Dedifferentiated amniotic fluid mesenchymal stem cell (primary cell): ENCODE measurements at regions not wholly inside any gene's neighbourhood (a gene's known extent, or its start where the extent isn't known, plus 50 kb on each side); places are given as distances from the start of the nearest gene placed in this dataset.
"Not testable (repeated sequence)": the region's sequence is repeated elsewhere in the genome, so short reads cannot be mapped to it uniquely, and the experiment has no call there.

ENCODE experiments used
- DNase-seq: peaks from one replicate; pipeline ENCODE4 v3.0.0-alpha.2; 2016; ENCODE audit errors: extremely low spot score

DNA sequence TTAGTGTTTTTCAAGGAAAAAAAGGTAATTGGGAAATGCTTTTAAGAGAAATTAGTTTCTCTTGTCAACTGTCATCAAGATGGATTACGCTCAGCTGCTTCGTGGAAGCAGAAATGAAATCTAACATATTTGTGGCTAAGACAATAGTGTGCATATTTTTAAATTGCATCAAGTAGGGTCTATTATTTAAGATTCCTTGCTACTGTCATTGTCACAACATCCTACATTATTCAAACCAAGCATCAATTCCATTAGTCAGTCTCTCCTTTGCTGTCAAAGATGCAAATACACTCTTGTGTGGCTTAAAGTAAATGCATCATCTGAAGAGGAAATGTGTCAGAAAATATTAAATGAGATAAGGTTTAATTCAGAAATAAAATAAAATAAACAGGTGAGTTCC is 1277.6 kb upstream of the SEL1L start:
- no peak for DNase-seq

DNA sequence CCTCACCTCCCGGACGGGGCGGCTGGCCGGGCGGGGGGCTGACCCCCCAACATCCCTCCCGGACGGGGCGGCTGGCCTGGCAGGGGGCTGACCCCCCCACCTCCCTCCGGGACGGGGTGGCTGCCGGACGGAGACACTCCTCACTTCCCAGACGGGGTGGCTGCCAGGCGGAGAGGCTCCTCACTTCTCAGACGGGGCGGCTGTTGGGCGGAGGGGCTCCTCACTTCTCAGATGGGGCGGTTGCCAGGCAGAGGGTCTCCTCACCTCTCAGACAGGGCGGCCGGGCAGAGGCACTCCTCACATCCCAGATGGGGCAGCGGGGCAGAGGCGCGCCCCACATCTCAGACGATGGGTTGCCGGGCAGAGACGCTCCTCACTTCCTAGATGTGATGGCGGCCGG is 1280.7 kb upstream of the SEL1L start:
- not testable (repeated sequence) for DNase-seq

DNA sequence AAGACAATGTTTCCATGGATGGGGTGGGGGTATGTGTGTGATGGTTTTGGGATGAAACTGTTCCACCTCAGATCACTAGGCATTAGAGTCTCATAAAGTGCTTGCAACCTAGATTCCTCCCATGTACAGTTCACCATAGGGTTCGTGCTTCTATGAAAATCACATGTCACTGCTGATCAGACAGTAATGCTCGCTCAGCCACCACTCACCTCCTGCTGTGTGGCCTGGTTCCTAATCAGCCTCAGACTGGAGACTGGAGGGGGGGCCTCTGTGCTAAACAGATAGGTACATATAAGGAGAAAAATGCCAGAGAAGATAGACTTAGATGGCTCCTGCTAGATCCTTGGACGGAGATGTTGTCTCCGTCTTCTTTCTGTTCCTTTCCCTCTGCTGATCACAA is 1296.9 kb upstream of the SEL1L start:
- DNase-seq, result no peak

DNA sequence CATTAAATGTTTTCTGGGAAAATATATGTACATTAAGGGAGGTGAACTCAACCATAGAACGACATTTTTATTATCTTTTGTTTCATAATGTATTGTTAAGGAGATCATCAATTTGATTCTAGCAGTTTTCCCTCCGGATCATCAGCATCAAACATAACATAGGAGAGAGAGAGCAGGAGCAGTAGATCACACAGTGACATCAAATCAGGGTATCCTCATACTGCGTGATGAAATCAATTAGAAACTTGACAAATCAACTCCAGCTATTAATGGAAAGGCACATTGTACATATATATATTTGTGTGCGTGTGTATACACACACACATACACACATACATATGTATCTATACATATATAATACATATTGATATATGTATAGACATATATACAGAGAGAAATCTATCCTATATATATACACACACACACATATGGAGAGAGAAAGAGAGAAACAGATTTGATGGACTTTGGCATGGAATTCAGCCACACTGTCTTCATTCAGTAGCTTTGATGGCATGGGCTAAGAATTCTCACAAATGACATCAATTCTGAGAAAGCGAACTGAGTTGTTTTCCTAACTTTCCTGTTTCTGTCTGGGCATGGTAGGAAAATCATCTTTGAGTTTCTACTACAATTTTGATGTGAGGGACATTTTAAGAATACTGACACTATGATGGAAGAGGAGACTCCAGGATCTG is 1302.8 kb upstream of the SEL1L start:
- no peak for DNase-seq

DNA sequence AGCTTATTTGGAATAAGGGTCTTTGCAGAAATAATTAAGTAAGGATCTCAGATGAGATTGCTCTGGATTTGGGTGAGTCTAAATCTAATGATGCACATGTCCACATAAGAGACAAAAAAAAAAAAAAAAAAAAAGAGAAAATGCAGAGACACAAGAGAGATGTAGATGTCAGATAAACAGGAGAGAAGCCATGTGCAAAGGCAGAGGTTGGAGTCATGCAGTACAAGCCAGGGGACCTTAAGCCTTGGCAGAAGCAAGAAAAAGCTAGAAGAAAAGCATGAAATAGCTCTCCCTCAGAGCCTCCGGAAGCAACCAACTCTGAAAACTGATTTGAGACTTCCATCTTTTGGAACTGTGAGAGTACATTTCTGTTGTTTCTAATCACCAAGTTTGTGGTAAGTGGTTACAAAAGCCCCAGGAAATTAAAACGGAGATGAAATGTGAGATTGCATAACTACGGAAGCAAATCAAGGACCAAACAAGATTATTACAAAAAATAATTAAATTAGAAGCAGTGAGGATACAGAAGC is 1304.0 kb upstream of the SEL1L start:
- DNase-seq, result no peak

DNA sequence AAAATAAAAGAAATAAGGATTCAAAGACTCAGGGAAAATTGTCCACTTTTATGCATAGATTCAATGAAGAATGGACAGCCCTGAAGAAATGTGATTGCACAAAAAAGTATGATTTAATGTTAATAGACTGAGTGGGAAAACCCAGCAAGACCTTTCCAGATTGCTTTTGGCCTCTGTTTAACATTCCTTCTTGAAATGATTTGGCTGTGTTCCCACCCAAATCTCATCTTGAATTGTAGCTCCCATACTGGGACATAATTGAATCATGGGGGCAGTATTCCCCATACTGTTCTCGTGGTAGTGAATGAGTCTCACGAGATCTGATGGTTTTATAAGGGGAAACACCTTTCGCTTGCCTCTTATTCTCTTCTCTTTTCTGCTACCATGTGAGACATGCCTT is 1316.9 kb upstream of the SEL1L start:
- DNase-seq, result no peak

DNA sequence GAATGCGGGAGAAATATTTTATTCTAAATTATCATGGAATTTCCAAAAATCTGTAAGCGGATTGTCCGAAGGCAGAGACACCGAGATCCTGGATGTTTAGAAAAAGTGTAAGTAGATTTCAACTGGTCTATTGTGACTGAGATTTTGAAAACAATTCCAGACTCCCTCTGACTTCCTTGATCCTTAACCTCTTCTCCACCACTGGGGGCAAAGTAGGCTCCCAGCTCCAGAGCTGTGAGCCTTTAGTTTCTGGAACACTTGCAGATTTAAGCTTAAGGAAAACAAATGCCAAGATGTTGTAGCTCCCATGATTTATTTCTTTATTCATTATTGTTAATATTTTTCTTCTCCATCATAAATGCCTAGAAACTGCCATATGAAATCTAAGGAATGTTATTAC is 1320.5 kb upstream of the SEL1L start:
- DNase-seq, result no peak

DNA sequence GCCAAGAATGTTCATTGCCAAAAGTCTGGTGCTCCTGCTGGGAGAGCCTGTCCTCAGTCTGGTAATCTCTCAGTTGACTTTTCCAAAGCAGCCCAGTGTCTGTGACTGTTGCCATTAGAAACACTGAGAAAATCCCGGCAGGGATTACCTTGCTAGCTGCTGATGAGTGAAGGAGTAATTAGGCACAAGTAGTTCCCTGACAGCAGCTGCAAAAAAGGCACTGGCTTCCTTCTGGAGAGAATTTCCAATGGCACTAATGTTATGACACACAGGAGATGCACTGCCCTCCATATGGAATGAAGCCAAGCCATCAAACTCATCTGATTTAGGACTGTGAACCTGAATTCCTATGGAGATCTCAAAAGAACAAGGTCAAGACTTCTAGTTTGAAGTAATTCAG is 1321.2 kb upstream of the SEL1L start:
- no peak for DNase-seq

DNA sequence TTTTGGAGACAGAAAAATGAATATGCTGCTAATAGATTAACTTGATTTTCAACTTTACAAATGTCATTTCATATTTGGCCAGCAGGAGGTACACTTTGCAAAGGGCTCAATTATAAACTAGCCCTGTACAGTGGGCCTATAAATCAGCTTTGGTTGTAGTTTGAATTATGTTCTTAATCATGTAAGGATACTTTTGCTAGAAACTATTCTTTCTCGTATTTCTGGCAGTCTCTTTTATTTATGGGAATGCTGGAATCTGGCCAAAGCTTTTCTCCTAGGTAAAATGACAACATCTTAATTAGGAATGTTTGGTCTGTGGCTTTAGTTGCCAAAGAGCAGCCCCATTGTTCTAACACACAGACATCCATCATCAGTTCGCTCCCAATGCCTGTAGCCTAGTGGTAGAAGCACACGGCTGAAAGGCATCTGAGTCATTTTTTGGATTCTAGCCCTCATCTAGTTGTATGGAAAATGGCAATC is 1322.3 kb upstream of the SEL1L start:
- no peak for DNase-seq

DNA sequence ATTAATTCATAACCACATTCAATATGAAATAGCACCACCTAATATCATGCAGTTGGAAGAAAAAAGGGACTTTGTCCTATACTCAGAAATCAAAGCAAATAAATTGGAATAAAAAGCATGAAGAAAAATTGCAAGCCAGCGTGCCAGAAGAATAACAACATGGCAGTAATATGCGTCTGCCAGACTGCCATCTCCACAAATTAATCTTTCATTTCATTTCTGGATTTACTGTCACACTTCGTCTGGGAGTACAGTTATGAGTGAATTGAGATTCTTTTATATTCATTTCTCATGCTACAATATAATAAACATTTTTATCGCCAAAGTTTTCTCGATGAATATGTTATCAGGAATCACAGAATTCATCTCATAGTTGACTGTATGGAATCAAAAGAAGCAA is 1327.7 kb upstream of the SEL1L start:
- DNase-seq, result no peak

DNA sequence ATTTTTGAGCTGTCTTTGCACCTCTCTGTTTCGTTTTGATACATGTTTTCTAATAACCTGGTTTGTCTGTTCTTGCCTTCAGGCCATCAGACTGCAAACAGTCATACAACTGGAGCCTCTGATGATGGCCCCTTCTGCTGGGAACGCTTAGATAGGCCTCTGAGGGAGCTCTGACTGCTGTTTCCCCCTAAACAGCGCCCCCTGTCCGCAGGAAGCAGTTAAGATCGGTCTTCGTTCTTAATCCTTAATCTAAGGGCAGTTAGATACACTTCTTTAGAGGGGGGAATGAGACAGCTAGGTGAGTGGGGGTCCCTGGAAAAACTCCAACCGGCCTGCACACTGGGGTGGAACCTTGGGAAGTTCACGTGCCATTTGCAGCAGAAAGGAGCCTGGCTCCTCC is 1338.8 kb upstream of the SEL1L start:
- no peak for DNase-seq

DNA sequence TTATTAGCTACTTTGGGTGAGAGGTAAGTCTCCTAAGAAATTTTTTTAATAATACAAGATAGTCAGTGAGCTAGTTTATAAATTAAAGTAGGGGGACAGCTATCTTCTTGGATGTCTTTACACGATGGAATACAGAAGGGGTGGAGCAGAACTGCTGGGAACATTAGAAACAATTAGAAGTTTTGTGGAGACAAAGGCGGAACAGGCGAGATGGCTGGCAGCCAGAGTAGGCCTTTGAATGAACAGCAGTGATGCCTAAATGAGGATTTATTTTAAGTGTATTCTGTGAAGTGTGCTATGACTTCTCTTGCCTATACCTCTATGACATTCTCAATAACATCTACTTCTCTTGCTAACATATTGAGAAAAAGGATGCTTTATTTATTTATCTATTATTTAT is 1345.3 kb upstream of the SEL1L start:
- no peak for DNase-seq

DNA sequence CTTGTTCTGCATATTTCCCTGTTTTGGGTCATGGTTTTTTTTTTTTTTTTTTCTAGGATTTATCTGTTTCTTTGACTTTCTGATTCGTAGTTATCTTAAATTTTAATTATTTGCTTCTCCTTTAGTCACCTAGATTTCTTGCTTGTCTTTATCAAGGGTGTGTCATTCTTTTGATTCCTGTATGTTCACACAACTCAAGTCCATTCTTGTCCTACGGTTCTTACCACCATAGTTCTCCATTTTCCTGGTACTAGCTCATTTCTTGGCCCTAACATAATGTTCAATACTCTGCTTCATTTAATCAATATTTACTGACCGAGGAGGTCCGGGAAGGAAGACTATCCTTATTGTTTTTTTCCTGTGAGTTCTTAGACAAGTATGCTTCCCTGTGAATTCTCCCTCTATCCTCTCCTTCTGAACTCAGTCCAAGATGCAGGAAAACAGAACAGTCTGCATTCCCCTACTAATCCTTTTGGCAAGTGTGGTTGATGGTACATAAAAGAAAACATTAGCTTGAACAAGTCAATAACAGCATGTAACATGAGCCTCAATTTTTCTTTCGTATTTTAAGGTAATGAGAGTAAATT is 1346.4 kb upstream of the SEL1L start:
- DNase-seq, result no peak

DNA sequence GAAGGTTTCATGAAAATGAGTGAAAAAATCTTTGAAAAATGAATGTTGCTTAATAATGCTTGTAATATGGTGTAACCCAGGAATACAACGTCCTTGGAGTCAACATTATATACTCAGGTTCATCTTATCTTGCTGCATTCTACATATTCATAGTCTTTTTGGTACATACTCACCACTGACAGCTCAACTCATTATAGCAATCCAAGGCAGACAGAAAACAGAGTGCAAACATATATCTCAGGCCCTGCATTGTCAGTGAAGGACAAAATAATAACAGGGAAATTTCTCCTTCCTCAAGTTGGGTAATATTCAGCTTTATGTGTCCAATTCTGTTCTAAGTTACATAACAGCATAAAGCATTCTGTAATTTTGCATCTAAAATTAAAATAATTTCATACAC is 1353.0 kb upstream of the SEL1L start:
- no peak for DNase-seq

DNA sequence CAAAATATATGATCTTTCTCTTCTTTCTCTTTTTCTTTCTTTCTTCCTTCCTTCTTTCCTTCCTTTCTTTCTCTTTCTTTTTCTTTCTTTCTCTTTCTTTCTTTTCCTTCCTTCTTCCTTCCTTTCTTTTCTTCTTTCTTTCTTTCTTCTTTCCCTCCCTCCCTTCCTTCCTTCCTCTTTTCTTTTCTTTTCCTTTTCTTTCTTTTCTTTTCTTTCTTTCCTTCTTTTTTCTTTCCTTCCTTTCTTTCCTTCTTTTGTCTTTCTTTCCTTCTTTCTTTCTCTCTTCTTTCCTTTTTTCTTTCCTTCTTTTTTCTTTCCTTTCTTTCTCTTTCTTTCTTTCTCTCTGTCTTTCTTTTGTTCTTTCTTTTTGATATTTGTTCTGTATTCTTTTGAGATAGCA is 1356.0 kb upstream of the SEL1L start:
- DNase-seq, result no peak

DNA sequence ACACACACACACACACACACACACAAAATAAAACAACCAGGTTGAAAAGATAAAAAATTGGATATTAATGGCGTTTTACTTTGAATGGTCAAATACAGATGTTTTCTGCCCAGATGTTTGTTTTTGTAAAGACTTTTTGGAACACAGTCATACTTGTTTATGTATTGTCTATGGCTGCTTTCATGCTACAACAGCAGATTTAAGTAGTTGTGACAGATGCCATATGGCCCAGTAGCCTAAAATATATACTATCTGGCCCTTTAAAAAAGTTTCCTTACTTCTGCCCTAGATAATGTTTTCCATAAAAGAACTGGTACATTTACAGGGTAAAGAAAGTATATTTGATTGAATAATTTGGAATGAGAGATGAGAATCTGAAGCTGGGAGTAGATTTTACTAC is 1362.8 kb upstream of the SEL1L start:
- no peak for DNase-seq

DNA sequence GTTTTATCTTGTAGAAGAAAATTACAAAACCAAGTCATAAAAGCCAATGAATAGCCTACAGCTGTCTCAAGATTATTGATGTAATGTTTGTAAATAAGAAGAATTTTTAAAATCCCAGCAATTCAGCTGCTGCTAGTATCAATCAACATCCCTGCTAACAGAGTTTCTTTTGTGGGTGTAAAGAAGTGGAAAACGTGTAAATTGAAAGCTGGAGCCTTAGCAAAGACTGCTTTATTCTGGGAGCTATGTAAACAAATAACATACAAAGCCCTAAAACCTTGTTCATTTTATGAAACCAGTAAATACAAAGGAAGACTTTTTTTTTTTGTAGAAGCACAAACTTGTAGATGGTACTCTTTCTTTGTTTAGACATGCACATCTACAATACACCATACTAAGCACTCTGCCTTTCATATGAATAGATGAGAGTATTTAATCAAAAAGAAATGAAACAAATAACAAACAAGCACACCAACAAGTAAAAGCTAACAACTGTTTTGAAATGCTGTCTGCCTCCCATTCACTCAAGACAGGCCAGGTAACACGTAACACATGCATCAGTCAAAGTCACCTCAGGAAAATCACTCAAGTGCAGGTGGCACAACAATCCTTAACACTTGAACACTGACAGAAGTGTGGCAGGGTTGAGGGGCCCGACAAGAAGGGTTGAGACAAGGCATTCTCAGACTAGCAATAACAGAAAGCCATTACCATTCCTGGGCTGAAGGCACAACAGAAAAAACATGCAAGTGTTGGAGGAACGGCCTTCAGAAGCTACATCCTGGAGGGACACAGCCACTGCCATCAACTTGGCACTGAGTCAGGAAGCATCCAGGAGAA is 1364.0 kb upstream of the SEL1L start:
- DNase-seq, result no peak

DNA sequence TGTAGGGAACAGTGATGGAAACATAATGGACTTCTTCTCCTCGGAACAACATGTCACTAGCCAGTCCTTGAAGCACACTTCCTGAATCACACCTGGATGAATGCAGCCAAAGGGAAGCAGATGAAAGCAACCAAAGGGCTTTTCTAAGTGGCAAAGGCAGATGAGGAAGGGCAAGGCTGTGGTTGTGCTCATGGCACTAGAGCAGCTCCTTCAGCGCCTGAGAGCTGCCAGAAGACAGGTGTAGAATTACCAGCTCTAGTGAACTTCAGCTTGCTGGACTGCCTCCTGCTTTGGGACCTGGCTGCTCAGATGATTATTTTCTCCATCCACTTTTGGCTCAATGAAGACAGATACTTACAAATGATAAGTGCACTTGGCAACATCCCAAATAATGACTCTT is 1372.1 kb upstream of the SEL1L start:
- DNase-seq, result no peak

DNA sequence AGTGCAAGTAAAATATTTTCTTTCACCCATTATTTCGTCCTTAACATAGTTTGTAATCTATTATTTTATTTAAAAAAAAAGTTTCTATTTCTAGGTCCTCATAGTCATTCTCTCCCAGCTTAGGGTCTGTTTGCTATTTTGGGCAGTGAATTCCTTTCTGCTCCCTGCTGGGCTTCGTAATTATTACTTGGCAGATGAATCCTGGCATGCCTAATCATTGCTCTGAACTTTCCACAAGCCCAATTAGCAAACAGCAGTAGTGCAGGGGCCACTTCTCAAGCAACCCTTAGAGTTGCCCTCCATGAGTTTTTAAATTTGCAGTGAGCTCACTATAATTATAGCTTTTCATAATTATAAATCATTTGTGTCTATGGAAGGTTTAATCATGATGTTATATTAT is 1378.3 kb upstream of the SEL1L start:
- DNase-seq, result no peak

DNA sequence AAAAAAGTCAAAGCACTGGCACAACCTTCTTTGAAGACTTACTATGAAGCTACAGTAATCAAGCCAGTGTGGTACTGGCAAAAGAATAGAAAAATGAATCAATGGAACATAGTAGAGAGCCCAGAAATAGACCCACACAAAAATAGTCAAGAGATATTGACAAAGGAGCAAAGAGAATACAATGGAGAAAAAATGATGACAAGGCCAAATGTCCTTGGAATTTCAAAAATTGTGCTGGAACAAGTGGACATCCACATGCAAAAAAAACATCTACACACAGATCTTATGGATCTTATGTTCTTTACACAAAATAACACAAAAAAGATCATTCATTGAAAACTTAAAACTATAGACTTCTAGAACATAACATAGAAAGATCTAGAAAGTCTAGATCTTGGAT is 1379.7 kb upstream of the SEL1L start:
- no peak for DNase-seq

DNA sequence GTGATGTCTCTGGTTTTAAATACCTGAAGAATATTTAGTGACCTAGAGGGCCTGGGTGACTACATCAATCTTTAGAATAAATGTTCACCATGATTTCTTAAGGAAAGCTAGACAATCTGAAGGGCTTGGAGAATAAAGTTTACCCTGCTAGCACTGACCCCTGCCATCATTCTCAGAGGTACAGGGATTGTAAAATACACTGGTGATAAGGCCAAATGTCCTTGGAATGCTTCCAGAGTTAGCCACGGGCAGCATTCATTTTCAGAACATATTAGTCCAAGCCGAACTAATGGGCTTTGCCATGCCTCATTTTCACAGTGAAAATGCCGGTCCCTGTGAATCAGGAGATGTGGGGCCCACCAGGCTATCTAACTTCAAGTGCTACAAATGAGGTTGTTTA is 1381.7 kb upstream of the SEL1L start:
- DNase-seq, result no peak

DNA sequence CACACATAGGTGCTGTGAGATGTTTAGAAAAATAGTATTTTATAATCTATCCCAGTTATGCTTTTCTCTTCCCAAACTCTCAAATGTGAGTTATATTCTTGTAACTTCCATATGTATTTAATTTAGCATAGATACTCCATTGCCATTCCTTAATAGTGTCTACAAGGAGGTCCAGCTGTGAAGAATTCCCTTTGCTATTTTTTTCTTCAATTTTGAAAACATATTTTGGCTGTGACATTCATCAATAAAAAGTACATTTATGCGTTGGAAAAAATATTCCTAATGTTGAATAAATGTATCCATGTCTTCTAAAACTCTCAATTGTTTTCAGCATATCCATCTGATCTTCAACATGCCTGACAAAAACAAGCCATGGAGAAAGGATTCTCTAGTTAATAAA is 1402.0 kb upstream of the SEL1L start:
- no peak for DNase-seq

DNA sequence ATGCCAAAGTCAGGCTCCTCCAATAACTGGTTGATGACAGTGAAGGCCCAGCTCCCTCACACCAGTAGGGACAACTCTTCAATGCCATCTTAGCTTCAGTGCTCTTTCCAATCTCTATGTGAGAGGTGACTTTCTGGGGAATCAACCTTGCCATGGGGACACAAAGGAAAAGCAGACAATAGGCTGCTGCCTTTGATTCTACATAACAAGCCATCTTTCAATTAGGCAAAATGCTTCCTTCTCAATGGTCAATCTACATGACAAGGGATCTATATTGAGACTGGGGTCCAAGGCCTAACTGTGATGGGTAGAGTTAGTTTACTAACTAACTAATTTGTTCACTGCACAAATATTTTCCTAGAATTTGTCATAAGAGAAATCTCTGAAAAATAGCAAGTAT is 1417.5 kb upstream of the SEL1L start:
- no peak for DNase-seq
